ENCODE measurements at regions not wholly inside any gene's neighbourhood (a gene's known extent, or its start where the extent isn't known, plus 50 kb on each side); places are given as distances from the start of the nearest gene placed in this dataset.
"Not testable (repeated sequence)": the region's sequence is repeated elsewhere in the genome, so short reads cannot be mapped to it uniquely, and the experiment has no call there.

DNA sequence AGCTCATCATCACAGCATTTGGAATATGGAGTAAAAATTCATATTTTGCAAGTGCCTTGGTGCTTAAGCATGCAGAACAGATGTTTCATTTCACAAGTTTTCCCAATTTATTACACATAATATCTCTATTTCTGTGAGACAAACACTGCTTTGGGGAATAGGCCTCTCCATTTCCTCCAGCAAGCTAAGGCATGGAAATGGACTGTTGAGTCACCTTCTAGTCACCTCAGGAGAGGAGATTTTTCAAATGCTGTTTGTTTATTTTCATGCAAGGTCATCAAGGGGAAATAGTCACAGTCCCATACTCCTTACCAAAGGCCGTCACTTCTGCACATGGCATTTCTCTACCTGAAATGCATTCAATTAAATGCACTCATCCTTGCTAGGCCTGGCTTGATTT, 57.4 kb upstream of the NUTM2D start:
- DNase-seq (ENCODE audit: low spot score); intact Hi-C loops (cut with DNase I): not testable (repeated sequence)

DNA sequence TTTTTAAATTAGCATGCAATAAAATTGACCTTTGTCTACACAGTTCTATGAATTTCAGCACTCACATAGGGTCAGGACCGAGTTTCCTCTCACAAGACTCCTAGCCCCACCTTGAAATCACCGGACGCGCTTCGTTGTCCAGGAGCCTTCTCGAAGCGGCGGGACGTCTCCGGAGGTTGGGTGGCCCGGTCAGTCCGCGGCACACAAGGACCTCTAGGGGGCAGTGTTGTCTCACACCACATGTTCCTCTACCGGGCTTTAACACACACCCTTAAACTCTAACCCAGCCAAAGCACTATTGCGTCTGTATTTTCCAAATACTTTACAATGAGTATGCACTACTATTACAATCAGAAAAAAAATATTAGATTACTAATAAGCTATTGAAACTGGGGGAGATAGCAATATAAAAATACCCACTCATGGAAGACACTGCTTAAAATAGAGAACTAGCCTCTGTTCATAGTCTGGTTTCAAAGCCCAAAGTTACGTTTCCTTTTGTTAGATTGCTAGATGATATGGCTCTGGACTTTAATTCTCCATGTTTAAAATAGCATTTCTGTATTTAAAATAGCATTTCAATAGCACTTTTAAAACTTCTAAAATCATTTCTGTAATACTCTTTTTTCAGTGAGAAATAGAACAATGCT, 56.0 kb upstream of the NUTM2D start:
- DNase-seq (ENCODE audit: low spot score), result peak; percentile 87
- intact Hi-C loops (cut with DNase I), result not testable (repeated sequence)

GRCh38 chr10:87302132-87302531, 55.4 kb upstream of the NUTM2D start:
- intact Hi-C loops (cut with DNase I); DNase-seq (ENCODE audit: low spot score): not testable (repeated sequence)

- intact Hi-C loops (cut with DNase I); DNase-seq (ENCODE audit: low spot score): not testable (repeated sequence)
These were observed 53.8 kb upstream of the NUTM2D start for GRCh38 chr10:87303707-87304106.

GRCh38 chr10:87306681-87307080, 50.9 kb upstream of the NUTM2D start:
- DNase-seq (ENCODE audit: low spot score); intact Hi-C loops (cut with DNase I): not testable (repeated sequence)

Data from posterior vena cava (tissue), 2 donors.